ENCODE measurements at regions not wholly inside any gene's neighbourhood (a gene's known extent, or its start where the extent isn't known, plus 50 kb on each side); places are given as distances from the start of the nearest gene placed in this dataset.

GRCh38 chr2:59566739-59567138, 986.7 kb downstream of the BCL11A start:
- no peak overlapping the region for H2AFZ ChIP-seq (ENCODE audit: low read length)
- TF ChIP-seq CTCF (IDR thresholded peaks at IDR 0.05; ENCODE audit: extremely low read depth, low read depth, low read length): no peak
- no peak overlapping the region for H3K27ac ChIP-seq (ENCODE audit: low read depth, low read length)
- H3K36me3 ChIP-seq (ENCODE audit: insufficient read depth, low read length): no peaks in the 10 kb centered on the region
- H4K20me1 ChIP-seq (ENCODE audit: insufficient read depth, low read length): no peaks in the 10 kb centered on the region
- no peaks in the 10 kb centered on the region for H3K27me3 ChIP-seq (ENCODE audit: insufficient read depth, low read length)
- no peaks in the 10 kb centered on the region for H3K9me3 ChIP-seq (ENCODE audit: low read depth, low read length)
- no peak overlapping the region for H3K4me2 ChIP-seq (ENCODE audit: insufficient read depth, low read length)
- no peaks in the 10 kb centered on the region for H3K79me2 ChIP-seq (ENCODE audit: insufficient read depth, low read length)
- no peak overlapping the region for H3K4me3 ChIP-seq (ENCODE audit: insufficient read depth, low read length)
- no peaks in the 10 kb centered on the region for H3K4me1 ChIP-seq (ENCODE audit: insufficient read depth, low read length)
- DNase-seq (ENCODE audit: insufficient read length, low spot score, missing footprints): no peak

DNA sequence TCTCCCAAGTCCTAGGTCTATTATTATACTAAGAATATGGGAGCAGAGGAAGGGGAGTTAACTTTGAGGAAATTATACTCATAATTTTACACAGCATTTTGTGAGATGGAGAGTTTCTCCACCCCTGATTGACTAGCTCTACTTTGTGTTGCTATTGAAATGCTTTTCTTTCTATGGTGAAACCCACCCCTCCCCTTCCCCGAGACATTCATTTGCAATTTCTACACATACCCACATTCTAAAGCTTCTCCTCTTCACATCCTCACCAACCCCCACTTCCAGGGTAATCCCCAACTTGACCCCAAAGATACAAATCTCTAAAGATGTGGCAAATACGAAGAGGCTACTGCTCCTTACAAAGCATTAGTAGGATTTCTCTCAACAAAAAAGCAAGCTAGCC, 992.2 kb downstream of the BCL11A start:
- TF ChIP-seq CTCF (IDR thresholded peaks at IDR 0.05; ENCODE audit: extremely low read depth, low read depth, low read length): no peak
- no peak for DNase-seq (ENCODE audit: insufficient read length, low spot score, missing footprints)
- H3K9me3 ChIP-seq (ENCODE audit: low read depth, low read length): no peaks in the 10 kb centered on the region

DNA sequence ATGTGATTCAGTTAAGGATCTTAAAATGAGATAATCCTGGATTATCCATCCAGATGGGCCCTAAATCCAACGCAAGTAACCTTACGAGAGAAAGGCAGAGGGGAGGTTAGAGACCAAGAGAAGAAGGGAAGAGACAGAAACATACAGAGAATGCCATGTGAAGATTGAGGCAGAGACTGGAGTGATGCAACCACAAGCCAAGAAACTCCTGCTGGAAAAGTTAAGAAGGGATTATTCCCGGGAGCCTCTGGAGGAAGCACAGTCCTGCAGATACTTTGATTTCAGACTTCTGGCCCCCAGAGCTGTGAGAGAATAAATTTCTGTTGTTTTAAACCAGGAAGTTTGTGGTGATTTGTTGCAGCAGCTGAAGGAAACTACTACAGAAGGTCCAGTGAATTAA, 992.7 kb downstream of the BCL11A start:
- no peaks in the 10 kb centered on the region for H3K27me3 ChIP-seq (ENCODE audit: insufficient read depth, low read length)
- no peaks in the 10 kb centered on the region for H3K79me2 ChIP-seq (ENCODE audit: insufficient read depth, low read length)
- H3K9me3 ChIP-seq (ENCODE audit: low read depth, low read length): no peaks in the 10 kb centered on the region
- no peak for DNase-seq (ENCODE audit: insufficient read length, low spot score, missing footprints)
- H3K4me1 ChIP-seq (ENCODE audit: insufficient read depth, low read length): no peaks in the 10 kb centered on the region
- H3K36me3 ChIP-seq (ENCODE audit: insufficient read depth, low read length): no peaks in the 10 kb centered on the region
- no peak overlapping the region for H3K4me2 ChIP-seq (ENCODE audit: insufficient read depth, low read length)
- H4K20me1 ChIP-seq (ENCODE audit: insufficient read depth, low read length): no peaks in the 10 kb centered on the region
- no peak overlapping the region for H3K4me3 ChIP-seq (ENCODE audit: insufficient read depth, low read length)
- H2AFZ ChIP-seq (ENCODE audit: low read length): no peak overlapping the region
- no peak for TF ChIP-seq CTCF (IDR thresholded peaks at IDR 0.05; ENCODE audit: extremely low read depth, low read depth, low read length)
- no peak overlapping the region for H3K27ac ChIP-seq (ENCODE audit: low read depth, low read length)

More for the DNA sequence above, 992.2 kb downstream of the BCL11A start:
- Histone ChIP-seq H4K20me1 (ENCODE audit: insufficient read depth, low read length) (no peaks in the 10 kb centered on the region), H3K36me3 (ENCODE audit: insufficient read depth, low read length) (no peaks in the 10 kb centered on the region), H3K27me3 (ENCODE audit: insufficient read depth, low read length) (no peaks in the 10 kb centered on the region), H3K4me3 (ENCODE audit: insufficient read depth, low read length) (no peak overlapping the region), H3K4me1 (ENCODE audit: insufficient read depth, low read length) (no peaks in the 10 kb centered on the region), H3K79me2 (ENCODE audit: insufficient read depth, low read length) (no peaks in the 10 kb centered on the region), H2AFZ (ENCODE audit: low read length) (no peak overlapping the region), H3K4me2 (ENCODE audit: insufficient read depth, low read length) (no peak overlapping the region), H3K27ac (ENCODE audit: low read depth, low read length) (no peak overlapping the region)

- Histone ChIP-seq H3K4me2 (ENCODE audit: insufficient read depth, low read length) (no peak overlapping the region), H3K27me3 (ENCODE audit: insufficient read depth, low read length) (no peaks in the 10 kb centered on the region), H3K79me2 (ENCODE audit: insufficient read depth, low read length) (no peaks in the 10 kb centered on the region), H3K27ac (ENCODE audit: low read depth, low read length) (no peak overlapping the region), H2AFZ (ENCODE audit: low read length) (no peak overlapping the region), H3K36me3 (ENCODE audit: insufficient read depth, low read length) (no peaks in the 10 kb centered on the region), H3K9me3 (ENCODE audit: low read depth, low read length) (no peaks in the 10 kb centered on the region), H4K20me1 (ENCODE audit: insufficient read depth, low read length) (no peaks in the 10 kb centered on the region), H3K4me3 (ENCODE audit: insufficient read depth, low read length) (no peak overlapping the region), H3K4me1 (ENCODE audit: insufficient read depth, low read length) (no peaks in the 10 kb centered on the region)
- TF ChIP-seq CTCF (IDR thresholded peaks at IDR 0.05; ENCODE audit: extremely low read depth, low read depth, low read length): no peak
- DNase-seq (ENCODE audit: insufficient read length, low spot score, missing footprints): no peak
Observed at GRCh38 chr2:59540864-59541263, 1012.6 kb downstream of the BCL11A start.

Measured in osteoblast (primary cell).